Activated naive CD8-positive, alpha-beta T cell treated with anti-CD3 and anti-CD28 coated beads, Interleukin-2, amount 50 U/mL, for 24 hours (primary cell): ENCODE measurements at regions not wholly inside any gene's neighbourhood (a gene's known extent, or its start where the extent isn't known, plus 50 kb on each side); places are given as distances from the start of the nearest gene placed in this dataset.
"Not testable (repeated sequence)": the region's sequence is repeated elsewhere in the genome, so short reads cannot be mapped to it uniquely, and the experiment has no call there.

ENCODE experiments used
- ATAC-seq: fragments of 150-1000 bp; cut with Tn5 transposase; one replicate; pipeline ENCODE4 v1.10.0; 2021
- DNase-seq: peaks from one replicate; pipeline ENCODE4 v3.0.0; 2021
- H3K27ac Mint-ChIP-seq: one replicate; pipeline ENCODE4 v1.8.0; 2021; ENCODE audit warnings: mild to moderate bottlenecking, mixed read lengths
- H3K27me3 Mint-ChIP-seq: one replicate; pipeline ENCODE4 v1.8.0; 2021; ENCODE audit warnings: mixed read lengths
- H3K36me3 Mint-ChIP-seq: one replicate; pipeline ENCODE4 v1.8.0; 2021; ENCODE audit warnings: low read depth, mixed read lengths
- H3K4me1 Mint-ChIP-seq: one replicate; pipeline ENCODE4 v1.8.0; 2021; ENCODE audit warnings: mixed read lengths
- H3K4me3 Mint-ChIP-seq: one replicate; pipeline ENCODE4 v1.8.0; 2021; ENCODE audit warnings: mild to moderate bottlenecking, moderate library complexity, mixed read lengths
- H3K9me3 Mint-ChIP-seq: one replicate; pipeline ENCODE4 v1.8.0; 2021; ENCODE audit warnings: mixed read lengths

DNA sequence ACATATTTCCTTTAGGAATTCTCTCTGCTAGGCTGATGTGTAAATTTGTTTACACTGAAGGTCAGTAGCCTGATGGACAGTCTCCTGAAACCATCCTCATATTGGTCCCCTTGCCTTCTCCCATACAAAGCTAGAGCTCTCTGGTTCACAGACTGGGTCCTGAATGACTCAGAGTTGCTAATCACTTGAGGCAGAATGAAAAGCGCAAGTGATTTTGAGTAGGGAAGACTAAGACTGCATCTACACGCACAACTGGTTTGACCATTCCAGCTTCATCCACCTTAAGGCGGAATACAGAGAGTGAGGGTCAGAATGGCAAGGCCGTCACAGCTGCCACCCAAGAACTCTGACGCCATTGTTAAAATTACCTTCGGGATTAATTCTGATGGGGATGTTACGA is 70.2 kb upstream of the KIF26B start:
- Mint-ChIP-seq H3K27me3 (no peaks in the 10 kb centered on the region), H3K4me3 (no peak overlapping the region), H3K4me1 (peaks cover 7% of the 10 kb centered on the region), H3K27ac (no peak overlapping the region), H3K9me3 (no peaks in the 10 kb centered on the region), H3K36me3 (no peaks in the 10 kb centered on the region)
- ATAC-seq (no peak), DNase-seq (no peak)

- peaks cover 3% of the 10 kb centered on the region for H3K9me3 Mint-ChIP-seq
- H3K4me3 Mint-ChIP-seq, result no peak overlapping the region
- DNase-seq, result no peak
- peaks cover 6% of the 10 kb centered on the region for H3K4me1 Mint-ChIP-seq
- ATAC-seq, result no peak
- no peaks in the 10 kb centered on the region for H3K27me3 Mint-ChIP-seq
- H3K36me3 Mint-ChIP-seq, result no peaks in the 10 kb centered on the region
- no peak overlapping the region for H3K27ac Mint-ChIP-seq
These were observed 75.7 kb upstream of the KIF26B start for GRCh38 chr1:245079021-245079609.

DNA sequence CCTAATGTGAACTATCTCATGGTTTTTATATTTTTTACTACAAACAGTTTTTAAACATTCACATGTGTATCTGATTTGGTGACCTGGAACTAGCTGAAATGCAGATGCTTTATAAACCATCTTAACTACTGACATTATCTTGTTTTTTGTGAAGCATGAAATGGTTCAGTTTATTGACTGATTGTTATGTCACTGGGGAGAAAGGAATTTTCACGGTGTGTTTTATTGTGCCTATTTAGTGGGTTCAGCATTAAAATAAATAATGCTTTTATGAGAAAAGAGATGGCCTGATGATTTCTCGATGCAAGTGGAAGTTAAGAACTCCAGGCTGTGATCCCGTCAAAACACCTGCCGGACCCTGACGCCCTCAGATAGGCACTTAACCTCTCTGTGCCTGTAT is 79.9 kb upstream of the KIF26B start:
- Mint-ChIP-seq H3K27ac (no peak overlapping the region), H3K9me3 (peaks cover 13% of the 10 kb centered on the region), H3K27me3 (no peaks in the 10 kb centered on the region), H3K4me1 (peaks cover 6% of the 10 kb centered on the region), H3K36me3 (peaks cover 4% of the 10 kb centered on the region), H3K4me3 (no peak overlapping the region)
- DNase-seq (no peak), ATAC-seq (no peak)

DNA sequence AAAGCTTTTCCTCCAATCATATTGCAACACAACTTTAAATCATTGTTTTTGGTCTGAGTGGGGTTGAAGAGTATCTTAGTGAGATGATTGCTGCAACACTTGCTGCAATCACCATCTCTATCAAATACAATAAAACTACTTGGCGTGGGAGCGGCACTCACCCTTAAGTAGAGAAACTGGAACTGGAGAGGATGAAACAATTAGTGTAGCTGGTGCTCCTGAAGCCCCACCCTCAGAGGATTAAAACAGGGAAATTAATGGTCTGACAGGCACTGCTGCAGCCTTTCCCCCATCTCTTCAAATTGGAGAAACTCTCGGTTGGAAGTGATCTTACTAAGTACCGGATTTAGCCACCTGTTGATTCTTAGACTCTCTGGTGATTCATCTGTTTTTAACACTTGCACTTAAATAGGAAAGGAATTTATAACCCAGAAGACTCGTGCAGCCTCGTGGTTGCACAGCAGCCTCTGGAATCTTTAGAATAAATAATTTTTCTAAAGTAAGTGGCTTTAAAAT is 80.5 kb upstream of the KIF26B start:
- no peak for ATAC-seq
- Mint-ChIP-seq H3K4me1 (peaks cover 6% of the 10 kb centered on the region), H3K27me3 (no peaks in the 10 kb centered on the region), H3K36me3 (peaks cover 4% of the 10 kb centered on the region), H3K4me3 (no peak overlapping the region), H3K27ac (no peak overlapping the region), H3K9me3 (peaks cover 13% of the 10 kb centered on the region)
- no peak for DNase-seq

GRCh38 chr1:245070836-245071615 is 83.8 kb upstream of the KIF26B start:
- DNase-seq (no peak), ATAC-seq (no peak)
- no peaks in the 10 kb centered on the region for H3K4me1 Mint-ChIP-seq
- no peak overlapping the region for H3K27ac Mint-ChIP-seq
- H3K4me3 Mint-ChIP-seq, result no peak overlapping the region
- H3K27me3 Mint-ChIP-seq, result no peaks in the 10 kb centered on the region
- peaks cover 11% of the 10 kb centered on the region for H3K9me3 Mint-ChIP-seq
- peaks cover 4% of the 10 kb centered on the region for H3K36me3 Mint-ChIP-seq

- no peak for ATAC-seq
- no peaks in the 10 kb centered on the region for H3K36me3 Mint-ChIP-seq
These were observed 87.5 kb upstream of the KIF26B start for GRCh38 chr1:245067257-245067656.

DNA sequence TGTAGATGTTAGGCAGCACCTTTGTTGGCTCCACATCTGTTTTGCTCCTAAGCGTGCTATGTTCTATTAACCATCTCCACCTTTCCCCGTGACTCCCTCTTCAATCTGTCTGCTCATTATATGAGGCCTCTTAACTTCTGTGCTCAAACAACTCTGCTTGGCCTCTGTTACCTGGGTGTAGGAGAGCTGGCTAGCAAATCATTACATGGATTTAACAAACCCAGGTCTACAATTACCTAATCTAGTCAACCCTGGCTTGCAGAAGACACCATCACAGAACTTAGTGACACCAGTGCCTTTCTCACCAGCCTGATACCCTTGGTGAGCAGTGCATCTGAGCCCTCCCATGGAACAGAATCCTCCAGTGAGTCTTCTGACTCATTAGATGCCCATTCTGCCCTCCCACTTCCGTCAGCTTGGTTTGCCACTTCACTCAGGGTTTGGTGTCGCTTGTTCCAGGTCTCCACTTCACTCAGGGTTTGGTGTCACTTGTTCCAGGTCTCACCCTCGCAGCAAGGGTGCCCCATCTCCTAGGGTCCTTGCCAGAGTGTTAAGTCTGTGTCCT is 92.0 kb upstream of the KIF26B start:
- ATAC-seq (peak; percentile 59), DNase-seq (no peak)
- no peak overlapping the region for H3K4me3 Mint-ChIP-seq
- H3K27ac Mint-ChIP-seq, result no peak overlapping the region
- H3K36me3 Mint-ChIP-seq, result no peaks in the 10 kb centered on the region
- H3K9me3 Mint-ChIP-seq, result no peaks in the 10 kb centered on the region
- H3K27me3 Mint-ChIP-seq, result no peaks in the 10 kb centered on the region
- H3K4me1 Mint-ChIP-seq, result no peaks in the 10 kb centered on the region

More at GRCh38 chr1:245067257-245067656, 87.5 kb upstream of the KIF26B start:
- no peaks in the 10 kb centered on the region for H3K27me3 Mint-ChIP-seq
- H3K4me1 Mint-ChIP-seq, result no peaks in the 10 kb centered on the region
- no peak overlapping the region for H3K27ac Mint-ChIP-seq
- no peak for DNase-seq
- H3K9me3 Mint-ChIP-seq, result peaks cover 6% of the 10 kb centered on the region
- H3K4me3 Mint-ChIP-seq, result no peak overlapping the region

DNA sequence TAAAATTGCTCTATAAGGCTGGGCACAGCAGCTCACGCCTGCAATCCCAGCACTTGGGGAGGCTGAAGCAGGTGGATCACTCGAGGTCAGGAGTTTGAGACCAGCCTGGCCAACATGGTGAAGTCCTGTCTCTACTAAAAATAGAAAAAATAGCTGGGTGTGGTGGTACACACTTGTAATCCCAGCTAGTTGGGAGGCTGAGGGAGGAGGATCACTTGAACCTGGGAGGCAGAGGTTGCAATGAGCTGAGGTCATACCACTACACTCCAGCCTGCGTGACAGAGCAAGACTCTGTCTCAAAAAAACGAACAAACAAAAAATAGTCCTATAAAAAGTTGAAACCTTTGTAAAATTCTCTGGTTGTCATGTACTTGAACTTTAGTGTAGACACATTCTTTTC is 93.0 kb upstream of the KIF26B start:
- not testable (repeated sequence) for DNase-seq, H3K9me3 Mint-ChIP-seq, H3K36me3 Mint-ChIP-seq, H3K4me1 Mint-ChIP-seq, H3K27me3 Mint-ChIP-seq, H3K27ac Mint-ChIP-seq, H3K4me3 Mint-ChIP-seq, ATAC-seq

DNA sequence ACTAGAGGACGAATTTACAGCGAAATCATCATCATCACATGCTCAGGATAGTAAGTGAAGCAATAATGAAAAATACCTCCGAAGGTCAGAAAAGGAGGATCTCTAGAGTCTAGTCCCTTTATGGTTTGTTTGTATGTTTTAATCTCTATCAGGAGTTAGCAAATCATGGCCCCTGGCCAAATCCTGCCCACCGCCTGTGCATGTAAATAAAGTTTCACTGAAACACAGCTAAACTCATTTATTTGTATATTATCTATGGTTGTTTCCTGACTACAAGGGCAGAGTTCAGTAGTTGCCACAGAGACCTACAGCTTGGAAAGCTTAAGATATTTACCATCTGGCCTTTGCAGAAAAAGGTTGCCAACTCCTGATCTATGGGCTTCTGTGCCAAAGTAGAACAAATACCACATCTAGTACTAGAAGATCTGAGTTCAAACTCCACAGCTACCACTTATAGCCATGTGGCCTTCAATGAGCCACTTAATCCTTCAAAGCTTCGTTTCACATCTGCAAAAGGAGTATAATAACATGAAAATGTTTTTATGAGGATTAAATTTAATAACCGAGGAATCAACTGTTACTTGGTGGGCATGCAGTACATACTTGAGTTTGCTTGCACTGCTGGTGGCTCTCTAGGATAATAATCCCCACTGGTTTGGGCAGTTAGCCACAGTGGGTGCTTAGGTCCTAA is 94.0 kb upstream of the KIF26B start:
- H3K36me3 Mint-ChIP-seq, result no peaks in the 10 kb centered on the region
- no peak for DNase-seq
- ATAC-seq, result no peak
- H3K9me3 Mint-ChIP-seq, result no peaks in the 10 kb centered on the region
- no peaks in the 10 kb centered on the region for H3K4me1 Mint-ChIP-seq
- no peak overlapping the region for H3K4me3 Mint-ChIP-seq
- H3K27me3 Mint-ChIP-seq, result no peaks in the 10 kb centered on the region
- no peak overlapping the region for H3K27ac Mint-ChIP-seq

DNA sequence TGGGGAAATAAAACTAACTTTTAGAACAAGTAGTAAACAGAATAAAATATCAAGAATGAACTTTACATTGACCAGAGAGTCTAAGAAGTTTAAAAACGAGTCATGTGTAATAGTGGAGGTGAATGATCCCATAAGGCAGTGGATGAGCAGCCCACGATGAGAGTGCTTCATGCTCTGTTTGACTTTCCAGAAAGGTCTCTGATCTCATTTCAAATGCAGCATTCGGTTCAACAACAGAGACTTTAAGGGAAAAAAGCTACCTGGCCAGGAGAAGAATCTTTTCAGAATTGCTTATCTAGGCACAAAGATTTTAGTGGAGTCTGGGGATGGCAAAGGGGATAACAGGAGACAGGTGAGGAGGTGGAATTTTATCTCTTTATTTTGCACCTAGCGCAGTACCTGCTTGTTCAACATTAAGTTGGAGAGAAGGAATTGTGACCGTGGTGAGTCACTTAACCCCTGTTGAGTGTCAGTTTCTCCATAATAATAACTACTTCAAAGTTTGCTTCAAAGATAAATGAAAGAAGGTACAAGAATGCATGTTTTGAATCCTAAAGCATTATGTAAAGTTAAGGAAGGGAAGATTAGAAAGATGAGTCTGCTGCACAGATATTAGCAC is 94.9 kb upstream of the KIF26B start:
- Mint-ChIP-seq H3K4me3 (no peak overlapping the region), H3K4me1 (no peaks in the 10 kb centered on the region), H3K36me3 (no peaks in the 10 kb centered on the region), H3K27ac (no peak overlapping the region), H3K27me3 (peaks cover 2% of the 10 kb centered on the region), H3K9me3 (no peaks in the 10 kb centered on the region)
- DNase-seq (no peak), ATAC-seq (no peak)

- no peak for DNase-seq
- H3K27ac Mint-ChIP-seq, result no peak overlapping the region
- peaks cover 2% of the 10 kb centered on the region for H3K27me3 Mint-ChIP-seq
- H3K4me3 Mint-ChIP-seq, result no peak overlapping the region
- no peaks in the 10 kb centered on the region for H3K4me1 Mint-ChIP-seq
- H3K9me3 Mint-ChIP-seq, result no peaks in the 10 kb centered on the region
- ATAC-seq, result no peak
- no peaks in the 10 kb centered on the region for H3K36me3 Mint-ChIP-seq
These were observed 95.9 kb upstream of the KIF26B start for GRCh38 chr1:245058882-245059281.

DNA sequence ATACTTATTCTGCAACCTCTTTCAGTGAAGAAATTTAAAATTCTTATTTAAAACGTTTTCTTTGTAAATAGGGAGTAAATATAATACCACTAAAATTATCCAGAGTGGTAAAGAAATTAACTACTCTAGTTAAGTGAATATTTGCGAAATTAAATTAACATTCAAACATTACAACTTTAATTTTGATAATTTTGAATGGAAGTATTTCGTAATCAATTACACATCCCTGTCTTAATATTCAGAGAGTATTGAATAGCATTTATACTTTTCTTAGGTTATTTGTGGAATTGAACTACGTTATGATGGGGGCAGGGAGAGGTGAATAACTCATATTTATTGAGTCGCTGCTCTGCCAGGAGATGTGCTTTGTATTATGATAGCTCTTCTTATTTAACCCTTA is 96.3 kb upstream of the KIF26B start:
- H3K9me3 Mint-ChIP-seq, result no peaks in the 10 kb centered on the region
- H3K36me3 Mint-ChIP-seq, result no peaks in the 10 kb centered on the region
- no peak for DNase-seq
- H3K27me3 Mint-ChIP-seq, result peaks cover 2% of the 10 kb centered on the region
- H3K4me3 Mint-ChIP-seq, result no peak overlapping the region
- no peak for ATAC-seq
- no peak overlapping the region for H3K27ac Mint-ChIP-seq
- H3K4me1 Mint-ChIP-seq, result no peaks in the 10 kb centered on the region

DNA sequence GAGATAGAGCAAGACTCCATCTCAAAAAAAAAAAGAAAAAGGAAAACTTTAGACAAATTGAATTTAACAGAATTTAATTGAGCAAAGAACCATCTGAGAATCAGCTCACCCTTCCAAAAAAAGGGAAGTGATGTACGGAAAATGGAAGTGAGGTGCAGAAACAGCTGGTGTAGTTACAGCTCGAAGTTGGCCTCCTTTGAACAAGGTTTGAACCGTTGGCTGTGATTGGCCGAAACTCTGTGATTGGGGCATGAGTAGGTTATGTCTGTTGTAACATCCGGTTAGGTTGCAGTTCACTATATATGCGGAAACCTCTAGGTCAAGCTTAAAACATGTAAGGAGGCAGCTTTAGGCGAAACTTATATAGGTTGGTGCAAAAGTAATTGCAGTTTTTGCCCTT is 97.9 kb upstream of the KIF26B start:
- no peak for ATAC-seq
- H3K27ac Mint-ChIP-seq, result no peak overlapping the region
- H3K27me3 Mint-ChIP-seq, result peaks cover 6% of the 10 kb centered on the region
- H3K9me3 Mint-ChIP-seq, result no peaks in the 10 kb centered on the region
- DNase-seq, result no peak
- no peak overlapping the region for H3K4me3 Mint-ChIP-seq
- no peaks in the 10 kb centered on the region for H3K36me3 Mint-ChIP-seq
- H3K4me1 Mint-ChIP-seq, result peaks cover 4% of the 10 kb centered on the region

GRCh38 chr1:245056296-245056695 is 98.5 kb upstream of the KIF26B start:
- not testable (repeated sequence) for DNase-seq, ATAC-seq, H3K27ac Mint-ChIP-seq, H3K4me3 Mint-ChIP-seq, H3K36me3 Mint-ChIP-seq, H3K9me3 Mint-ChIP-seq, H3K4me1 Mint-ChIP-seq
- H3K27me3 Mint-ChIP-seq, result peaks cover 12% of the 10 kb centered on the region
